Epithelial cell of proximal tubule (primary cell): ENCODE measurements at regions not wholly inside any gene's neighbourhood (a gene's known extent, or its start where the extent isn't known, plus 50 kb on each side); places are given as distances from the start of the nearest gene placed in this dataset.

Experiments
- DNase-seq: peaks from one replicate; pipeline ENCODE4 v3.0.0-alpha.2; 2011; ENCODE audit warnings: low read depth
- H3K4me3 ChIP-seq: 2 replicates; pipeline ENCODE4 v1.5.1; 2011; ENCODE audit warnings: low read depth, mild to moderate bottlenecking, low read length
- TF ChIP-seq, protein P1 (sequence below): conservative IDR thresholded peaks from 2 replicates; pipeline ENCODE4 v1.5.1; 2012; ENCODE audit warnings: low read depth, mild to moderate bottlenecking, low read length

DNA sequence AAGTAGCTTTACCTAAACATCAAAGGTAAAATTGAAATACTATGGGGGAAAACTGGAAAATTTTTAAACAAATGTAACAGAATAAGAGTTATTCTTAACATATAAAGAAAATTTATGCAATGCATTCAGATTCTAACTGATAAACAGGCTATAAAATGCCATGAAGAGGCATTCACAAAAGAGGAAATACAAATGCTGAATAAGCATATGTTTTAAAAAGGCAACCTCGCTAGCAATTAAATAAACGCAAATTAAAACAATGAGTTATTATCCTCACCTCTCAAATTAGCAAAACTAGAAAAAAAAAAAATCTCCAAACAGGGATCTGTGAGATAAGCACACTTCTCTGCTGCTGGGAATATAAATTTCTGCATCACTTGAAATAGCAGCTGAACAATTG is 63.2 kb upstream of the BRINP1 start:
- no peak overlapping the region for H3K4me3 ChIP-seq
- TF ChIP-seq, protein P1, sequence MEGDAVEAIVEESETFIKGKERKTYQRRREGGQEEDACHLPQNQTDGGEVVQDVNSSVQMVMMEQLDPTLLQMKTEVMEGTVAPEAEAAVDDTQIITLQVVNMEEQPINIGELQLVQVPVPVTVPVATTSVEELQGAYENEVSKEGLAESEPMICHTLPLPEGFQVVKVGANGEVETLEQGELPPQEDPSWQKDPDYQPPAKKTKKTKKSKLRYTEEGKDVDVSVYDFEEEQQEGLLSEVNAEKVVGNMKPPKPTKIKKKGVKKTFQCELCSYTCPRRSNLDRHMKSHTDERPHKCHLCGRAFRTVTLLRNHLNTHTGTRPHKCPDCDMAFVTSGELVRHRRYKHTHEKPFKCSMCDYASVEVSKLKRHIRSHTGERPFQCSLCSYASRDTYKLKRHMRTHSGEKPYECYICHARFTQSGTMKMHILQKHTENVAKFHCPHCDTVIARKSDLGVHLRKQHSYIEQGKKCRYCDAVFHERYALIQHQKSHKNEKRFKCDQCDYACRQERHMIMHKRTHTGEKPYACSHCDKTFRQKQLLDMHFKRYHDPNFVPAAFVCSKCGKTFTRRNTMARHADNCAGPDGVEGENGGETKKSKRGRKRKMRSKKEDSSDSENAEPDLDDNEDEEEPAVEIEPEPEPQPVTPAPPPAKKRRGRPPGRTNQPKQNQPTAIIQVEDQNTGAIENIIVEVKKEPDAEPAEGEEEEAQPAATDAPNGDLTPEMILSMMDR: no peak
- DNase-seq: no peak

DNA sequence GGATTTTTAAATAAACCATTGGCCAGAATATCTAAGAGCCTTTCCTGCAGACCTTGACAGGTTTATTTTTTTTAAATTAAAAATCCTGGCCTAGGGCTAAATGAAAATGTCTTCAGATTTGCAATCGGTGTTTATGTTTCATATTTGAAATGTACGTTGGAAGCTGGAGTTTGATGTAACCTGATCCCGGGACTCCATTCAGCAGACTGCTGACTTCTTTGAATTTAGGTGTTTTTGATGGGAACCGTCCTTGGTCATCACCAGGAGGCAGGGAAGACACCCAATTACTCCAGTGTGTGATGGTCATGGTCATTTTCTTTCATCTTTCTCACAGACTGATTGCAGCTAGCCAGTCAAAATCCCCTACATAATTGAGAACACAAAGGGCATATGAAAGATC is 60.1 kb upstream of the BRINP1 start:
- TF ChIP-seq, protein P1: no peak
- no peak overlapping the region for H3K4me3 ChIP-seq
- no peak for DNase-seq

DNA sequence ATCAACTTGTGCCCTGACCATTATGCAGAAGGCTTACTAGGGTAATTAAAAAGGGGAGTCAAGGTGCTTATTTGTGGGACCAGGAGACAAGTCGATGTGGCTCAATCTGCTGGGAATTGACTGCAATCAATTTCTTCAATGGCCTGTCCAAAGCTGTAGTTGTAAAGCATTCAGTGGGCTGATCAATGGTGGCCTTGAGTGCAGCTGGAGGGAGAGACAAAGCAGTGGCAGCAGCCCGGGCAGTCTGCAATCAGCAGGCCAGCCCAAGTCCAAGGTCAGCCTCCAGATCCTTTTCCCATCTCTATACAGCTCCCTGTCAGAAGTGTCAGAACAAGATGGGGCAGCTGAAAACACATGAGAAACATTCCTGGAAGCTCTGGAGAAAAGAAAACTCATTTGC is 51.0 kb upstream of the BRINP1 start:
- no peak overlapping the region for H3K4me3 ChIP-seq
- DNase-seq: no peak
- TF ChIP-seq, protein P1: no peak
